ENCODE measurements at regions not wholly inside any gene's neighbourhood (a gene's known extent, or its start where the extent isn't known, plus 50 kb on each side); places are given as distances from the start of the nearest gene placed in this dataset.

DNA sequence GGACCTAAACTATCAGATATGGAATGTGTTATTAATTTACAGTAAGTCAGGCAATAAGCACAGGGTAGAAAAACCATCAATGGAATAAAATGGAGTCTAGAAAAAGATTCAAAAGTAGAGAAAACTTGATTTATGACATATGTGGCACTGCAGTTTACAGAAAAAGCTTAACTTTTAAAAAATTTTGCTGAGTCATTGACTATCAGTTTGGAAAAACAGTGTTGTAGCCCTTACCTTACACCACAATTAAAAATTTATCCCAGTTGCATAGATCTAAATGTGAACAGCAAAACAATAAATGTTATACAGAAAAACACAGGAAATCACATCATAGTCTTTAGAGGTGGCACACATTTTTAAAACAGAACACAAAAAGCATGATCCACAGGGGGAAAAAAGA is 108.5 kb downstream of the USP22 start:
- TF ChIP-seq EP300 (IDR thresholded peaks at IDR 0.05) = no peak
- TF ChIP-seq, protein P1, sequence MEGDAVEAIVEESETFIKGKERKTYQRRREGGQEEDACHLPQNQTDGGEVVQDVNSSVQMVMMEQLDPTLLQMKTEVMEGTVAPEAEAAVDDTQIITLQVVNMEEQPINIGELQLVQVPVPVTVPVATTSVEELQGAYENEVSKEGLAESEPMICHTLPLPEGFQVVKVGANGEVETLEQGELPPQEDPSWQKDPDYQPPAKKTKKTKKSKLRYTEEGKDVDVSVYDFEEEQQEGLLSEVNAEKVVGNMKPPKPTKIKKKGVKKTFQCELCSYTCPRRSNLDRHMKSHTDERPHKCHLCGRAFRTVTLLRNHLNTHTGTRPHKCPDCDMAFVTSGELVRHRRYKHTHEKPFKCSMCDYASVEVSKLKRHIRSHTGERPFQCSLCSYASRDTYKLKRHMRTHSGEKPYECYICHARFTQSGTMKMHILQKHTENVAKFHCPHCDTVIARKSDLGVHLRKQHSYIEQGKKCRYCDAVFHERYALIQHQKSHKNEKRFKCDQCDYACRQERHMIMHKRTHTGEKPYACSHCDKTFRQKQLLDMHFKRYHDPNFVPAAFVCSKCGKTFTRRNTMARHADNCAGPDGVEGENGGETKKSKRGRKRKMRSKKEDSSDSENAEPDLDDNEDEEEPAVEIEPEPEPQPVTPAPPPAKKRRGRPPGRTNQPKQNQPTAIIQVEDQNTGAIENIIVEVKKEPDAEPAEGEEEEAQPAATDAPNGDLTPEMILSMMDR (IDR thresholded peaks at IDR 0.05) = no peak
- TF ChIP-seq POLR2A (IDR thresholded peaks at IDR 0.05) = no peak
